ENCODE measurements at regions not wholly inside any gene's neighbourhood (a gene's known extent, or its start where the extent isn't known, plus 50 kb on each side); places are given as distances from the start of the nearest gene placed in this dataset.

DNA sequence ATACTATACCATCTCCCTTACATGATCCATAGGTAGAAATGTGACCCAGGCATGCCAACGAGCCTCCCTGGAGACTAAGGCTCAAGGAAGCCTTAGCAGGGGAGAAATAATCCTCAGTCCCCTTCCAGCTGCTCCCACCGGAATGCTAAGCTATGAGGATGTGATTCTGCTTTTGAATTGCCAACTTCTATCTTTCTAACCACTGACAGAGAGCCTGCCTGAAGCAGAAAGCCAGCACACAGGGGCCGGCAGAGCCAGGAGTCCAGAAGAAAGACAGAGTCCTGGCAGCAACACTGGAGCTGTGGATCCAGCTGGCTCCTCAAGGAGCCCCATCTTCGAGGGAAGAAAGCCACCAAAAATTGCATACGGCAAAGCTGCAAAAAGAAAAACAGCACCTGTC lies 579.6 kb upstream of the CDH5 start:
- TF ChIP-seq, protein P1, sequence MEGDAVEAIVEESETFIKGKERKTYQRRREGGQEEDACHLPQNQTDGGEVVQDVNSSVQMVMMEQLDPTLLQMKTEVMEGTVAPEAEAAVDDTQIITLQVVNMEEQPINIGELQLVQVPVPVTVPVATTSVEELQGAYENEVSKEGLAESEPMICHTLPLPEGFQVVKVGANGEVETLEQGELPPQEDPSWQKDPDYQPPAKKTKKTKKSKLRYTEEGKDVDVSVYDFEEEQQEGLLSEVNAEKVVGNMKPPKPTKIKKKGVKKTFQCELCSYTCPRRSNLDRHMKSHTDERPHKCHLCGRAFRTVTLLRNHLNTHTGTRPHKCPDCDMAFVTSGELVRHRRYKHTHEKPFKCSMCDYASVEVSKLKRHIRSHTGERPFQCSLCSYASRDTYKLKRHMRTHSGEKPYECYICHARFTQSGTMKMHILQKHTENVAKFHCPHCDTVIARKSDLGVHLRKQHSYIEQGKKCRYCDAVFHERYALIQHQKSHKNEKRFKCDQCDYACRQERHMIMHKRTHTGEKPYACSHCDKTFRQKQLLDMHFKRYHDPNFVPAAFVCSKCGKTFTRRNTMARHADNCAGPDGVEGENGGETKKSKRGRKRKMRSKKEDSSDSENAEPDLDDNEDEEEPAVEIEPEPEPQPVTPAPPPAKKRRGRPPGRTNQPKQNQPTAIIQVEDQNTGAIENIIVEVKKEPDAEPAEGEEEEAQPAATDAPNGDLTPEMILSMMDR (IDR thresholded peaks at IDR 0.05) = no peak
- TF ChIP-seq POLR2A (IDR thresholded peaks at IDR 0.05) (no peak), POLR2AphosphoS5 (IDR thresholded peaks at IDR 0.05; ENCODE audit: insufficient read depth in 1 of 2, low read depth in 1 of 2) (no peak)
